ENCODE measurements at regions not wholly inside any gene's neighbourhood (a gene's known extent, or its start where the extent isn't known, plus 50 kb on each side); places are given as distances from the start of the nearest gene placed in this dataset.

DNA sequence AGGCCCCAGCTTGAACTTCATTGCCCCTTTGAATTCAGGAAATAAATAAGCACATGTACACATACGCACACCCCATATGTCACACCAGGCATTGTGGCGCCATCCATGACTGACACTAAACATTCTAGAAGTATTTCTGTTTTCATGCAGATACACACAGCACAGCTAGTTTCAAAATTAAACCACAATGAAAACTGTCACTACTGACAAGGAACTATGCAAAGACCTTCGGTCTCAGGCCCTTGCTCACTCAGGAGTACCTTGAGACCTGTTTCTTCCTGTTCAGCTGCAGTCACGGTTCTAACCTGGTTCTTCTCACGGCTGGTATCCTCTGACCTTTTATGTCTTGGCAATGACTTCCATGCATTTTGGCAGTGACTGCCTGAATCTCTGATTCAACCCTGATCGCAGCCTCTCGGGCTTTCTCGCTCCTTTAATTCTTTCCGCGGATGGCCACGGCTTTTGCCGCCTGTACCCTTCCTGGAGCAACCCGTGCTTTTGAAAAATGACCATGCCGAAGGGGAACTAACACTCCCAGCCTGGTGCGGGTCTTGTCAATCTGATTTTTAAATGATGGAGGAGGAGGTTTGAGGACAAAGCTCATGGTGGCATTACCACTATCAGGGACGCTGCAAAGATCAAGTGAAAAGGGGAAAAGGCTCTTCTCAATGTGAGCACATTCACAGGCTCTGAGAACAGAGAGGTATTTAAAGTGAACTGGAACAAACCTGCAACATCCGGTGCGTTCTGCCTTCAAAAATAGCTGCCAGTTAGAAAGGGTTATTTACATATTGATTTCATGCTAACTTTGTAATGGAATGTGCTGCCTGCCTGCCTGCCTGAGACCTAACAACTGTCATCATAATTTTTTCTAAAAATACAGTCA lies 384.6 kb downstream of the RRAGC start:
- no peak overlapping the region for H3K4me3 ChIP-seq (ENCODE audit: low read length)
- no peak for DNase-seq (ENCODE audit: low read depth)
- TF ChIP-seq, protein P1, sequence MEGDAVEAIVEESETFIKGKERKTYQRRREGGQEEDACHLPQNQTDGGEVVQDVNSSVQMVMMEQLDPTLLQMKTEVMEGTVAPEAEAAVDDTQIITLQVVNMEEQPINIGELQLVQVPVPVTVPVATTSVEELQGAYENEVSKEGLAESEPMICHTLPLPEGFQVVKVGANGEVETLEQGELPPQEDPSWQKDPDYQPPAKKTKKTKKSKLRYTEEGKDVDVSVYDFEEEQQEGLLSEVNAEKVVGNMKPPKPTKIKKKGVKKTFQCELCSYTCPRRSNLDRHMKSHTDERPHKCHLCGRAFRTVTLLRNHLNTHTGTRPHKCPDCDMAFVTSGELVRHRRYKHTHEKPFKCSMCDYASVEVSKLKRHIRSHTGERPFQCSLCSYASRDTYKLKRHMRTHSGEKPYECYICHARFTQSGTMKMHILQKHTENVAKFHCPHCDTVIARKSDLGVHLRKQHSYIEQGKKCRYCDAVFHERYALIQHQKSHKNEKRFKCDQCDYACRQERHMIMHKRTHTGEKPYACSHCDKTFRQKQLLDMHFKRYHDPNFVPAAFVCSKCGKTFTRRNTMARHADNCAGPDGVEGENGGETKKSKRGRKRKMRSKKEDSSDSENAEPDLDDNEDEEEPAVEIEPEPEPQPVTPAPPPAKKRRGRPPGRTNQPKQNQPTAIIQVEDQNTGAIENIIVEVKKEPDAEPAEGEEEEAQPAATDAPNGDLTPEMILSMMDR (IDR thresholded peaks at IDR 0.05; ENCODE audit: insufficient read depth, low read depth, low read length, missing control alignments) = no peak

DNA sequence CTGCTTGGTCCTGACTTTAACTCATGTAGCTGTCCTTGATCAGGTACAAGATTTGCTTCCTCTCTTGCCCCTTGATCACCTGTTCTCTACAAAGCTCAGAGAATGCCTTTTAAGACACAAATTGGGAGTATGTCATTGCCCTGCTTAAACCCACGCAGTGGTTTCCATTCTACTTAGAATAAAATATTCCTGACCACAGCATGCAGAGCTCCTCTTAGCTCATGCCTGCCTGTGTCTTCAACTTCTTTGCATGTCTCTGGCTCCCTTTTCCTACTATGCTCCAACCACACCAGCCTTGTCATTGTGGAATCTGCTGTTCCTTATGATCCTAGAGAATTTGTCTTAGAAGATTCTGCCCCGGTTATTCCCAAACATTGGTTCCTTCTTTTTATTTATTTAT lies 393.1 kb downstream of the RRAGC start:
- DNase-seq (ENCODE audit: low read depth) = no peak
- TF ChIP-seq, protein P1 (IDR thresholded peaks at IDR 0.05; ENCODE audit: insufficient read depth, low read depth, low read length, missing control alignments) = no peak

DNA sequence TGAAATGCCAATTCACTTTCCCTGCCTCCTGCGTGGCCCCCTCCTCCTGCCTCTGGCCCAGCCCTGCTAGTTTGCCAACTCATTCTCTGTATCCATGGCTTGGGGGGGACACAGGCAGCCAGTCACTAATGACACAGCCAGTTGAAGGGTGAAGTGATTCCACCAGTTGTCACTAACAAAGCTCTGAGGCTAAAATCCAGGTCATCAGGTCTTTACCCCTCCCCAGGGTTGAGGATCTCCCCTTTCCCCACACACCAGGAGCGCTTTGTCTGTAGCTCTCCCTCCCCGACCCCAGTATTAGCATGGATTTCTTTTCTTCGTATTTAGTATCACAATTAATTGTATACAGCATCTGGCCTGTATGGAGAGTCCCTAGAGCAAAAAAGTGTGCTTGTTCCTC lies 394.1 kb downstream of the RRAGC start:
- TF ChIP-seq, protein P1 (IDR thresholded peaks at IDR 0.05; ENCODE audit: insufficient read depth, low read depth, low read length, missing control alignments) = no peak
- H3K4me3 ChIP-seq (ENCODE audit: low read length) = no peak overlapping the region
- no peak for DNase-seq (ENCODE audit: low read depth)

More for the DNA sequence above, 393.1 kb downstream of the RRAGC start:
- H3K4me3 ChIP-seq (ENCODE audit: low read length) = no peak overlapping the region

DNA sequence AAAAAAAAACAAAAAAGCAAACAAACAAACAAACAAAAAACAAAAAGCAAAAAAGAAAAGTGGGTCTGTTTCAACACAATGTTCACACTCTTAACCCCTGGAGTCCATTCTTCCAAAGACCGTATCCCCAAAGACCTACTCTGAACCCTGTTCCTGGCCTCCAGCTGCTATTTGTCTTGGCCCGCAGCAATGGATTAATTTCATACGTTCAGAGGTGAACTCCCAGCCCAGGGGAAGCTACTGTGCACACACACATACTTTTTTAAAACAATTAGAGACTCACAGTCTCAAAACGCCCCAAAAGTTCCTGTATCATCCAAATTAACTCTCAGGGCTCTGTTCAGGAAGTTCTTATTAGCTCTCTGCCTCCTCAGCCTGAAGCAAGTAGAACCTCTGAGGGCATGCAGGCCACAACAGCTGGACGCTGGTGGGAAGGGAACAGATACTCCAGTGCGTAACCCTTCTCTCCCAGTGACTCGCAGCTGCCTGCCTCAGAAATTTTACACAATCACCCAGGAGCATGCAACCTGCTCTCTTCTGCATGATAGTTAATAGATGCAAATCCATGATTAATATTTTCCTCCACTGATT lies 395.4 kb downstream of the RRAGC start:
- H3K4me3 ChIP-seq (ENCODE audit: low read length) = no peak overlapping the region
- no peak for DNase-seq (ENCODE audit: low read depth)
- TF ChIP-seq, protein P1 (IDR thresholded peaks at IDR 0.05; ENCODE audit: insufficient read depth, low read depth, low read length, missing control alignments) = no peak

DNA sequence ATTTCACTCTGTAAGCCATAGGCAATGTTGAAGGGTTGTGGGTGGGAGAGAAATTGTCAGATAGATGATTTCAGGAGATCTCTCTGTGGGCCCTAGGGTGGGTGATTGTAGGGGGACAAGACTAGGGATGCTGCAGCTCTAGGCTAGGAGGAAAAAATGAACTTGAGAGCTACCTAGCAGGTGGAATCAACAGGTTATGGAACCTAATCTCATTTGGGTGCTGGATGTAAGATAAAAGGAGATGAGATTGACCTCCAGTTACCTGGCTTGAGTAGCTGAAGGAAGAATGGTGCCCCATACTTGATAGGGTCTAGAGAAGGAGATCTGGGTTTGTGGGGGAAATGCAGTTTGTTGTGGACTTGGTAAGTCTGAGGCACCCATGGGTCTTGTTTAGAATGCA lies 396.5 kb downstream of the RRAGC start:
- TF ChIP-seq, protein P1 (IDR thresholded peaks at IDR 0.05; ENCODE audit: insufficient read depth, low read depth, low read length, missing control alignments) = no peak
- H3K4me3 ChIP-seq (ENCODE audit: low read length) = no peak overlapping the region
- DNase-seq (ENCODE audit: low read depth) = no peak

DNA sequence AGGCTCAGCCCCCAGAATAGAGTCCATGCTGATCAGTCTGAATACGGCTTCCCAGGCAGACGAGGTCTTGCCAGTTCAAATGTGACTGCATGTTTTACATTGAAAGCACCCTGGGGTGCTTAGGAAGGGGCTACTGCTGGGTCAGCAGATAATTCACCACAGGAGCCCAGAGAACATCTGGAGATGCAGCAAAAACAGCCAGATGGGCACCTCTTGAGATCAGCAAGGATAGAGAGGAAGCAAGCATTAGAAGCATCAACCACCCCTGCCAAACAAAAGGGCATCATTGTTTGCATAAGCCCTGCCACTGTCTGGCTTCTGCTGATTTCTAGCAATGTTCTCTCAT lies 403.1 kb downstream of the RRAGC start:
- no peak for DNase-seq (ENCODE audit: low read depth)
- TF ChIP-seq, protein P1 (IDR thresholded peaks at IDR 0.05; ENCODE audit: insufficient read depth, low read depth, low read length, missing control alignments) = no peak
- H3K4me3 ChIP-seq (ENCODE audit: low read length) = no peak overlapping the region

Measured in epithelial cell of esophagus (primary cell).